HG02798 (cell line): ENCODE measurements at regions not wholly inside any gene's neighbourhood (a gene's known extent, or its start where the extent isn't known, plus 50 kb on each side); places are given as distances from the start of the nearest gene placed in this dataset.
"Not testable (repeated sequence)": the region's sequence is repeated elsewhere in the genome, so short reads cannot be mapped to it uniquely, and the experiment has no call there.

Source experiments
- ATAC-seq: cut with Tn5 transposase; IDR thresholded peaks from one replicate; pipeline ENCODE4 v1.9.1; 2021; ENCODE audit warnings: mild to moderate bottlenecking; ENCODE audit not compliant: unreplicated experiment, poor library complexity

- ATAC-seq, result not testable (repeated sequence)
These were observed 328.3 kb upstream of the KLF4 start for GRCh38 chr9:107817595-107818502.

GRCh38 chr9:107816561-107817021 is 327.0 kb upstream of the KLF4 start:
- peak; percentile 83 for ATAC-seq

- ATAC-seq, result peak; percentile 25
These were observed 326.4 kb upstream of the KLF4 start for GRCh38 chr9:107815782-107816560.

- ATAC-seq, result no peak
These were observed 323.7 kb upstream of the KLF4 start for GRCh38 chr9:107813287-107813686.

- no peak for ATAC-seq
These were observed 320.9 kb upstream of the KLF4 start for GRCh38 chr9:107810461-107810961.

GRCh38 chr9:107809871-107810460 is 320.4 kb upstream of the KLF4 start:
- no peak for ATAC-seq

- no peak for ATAC-seq
These were observed 317.6 kb upstream of the KLF4 start for GRCh38 chr9:107807183-107807582.

- no peak for ATAC-seq
These were observed 315.6 kb upstream of the KLF4 start for GRCh38 chr9:107805201-107805600.

- ATAC-seq, result no peak
These were observed 304.7 kb upstream of the KLF4 start for GRCh38 chr9:107794259-107794658.

- ATAC-seq, result no peak
These were observed 304.0 kb upstream of the KLF4 start for GRCh38 chr9:107793541-107793940.

GRCh38 chr9:107792596-107792995 is 303.0 kb upstream of the KLF4 start:
- no peak for ATAC-seq

GRCh38 chr9:107792006-107792405 is 302.4 kb upstream of the KLF4 start:
- no peak for ATAC-seq

- ATAC-seq, result no peak
These were observed 299.6 kb upstream of the KLF4 start for GRCh38 chr9:107789001-107789700.

- no peak for ATAC-seq
These were observed 297.0 kb upstream of the KLF4 start for GRCh38 chr9:107786561-107786960.

- ATAC-seq, result no peak
These were observed 294.8 kb upstream of the KLF4 start for GRCh38 chr9:107784235-107784958.

- ATAC-seq, result no peak
These were observed 293.2 kb upstream of the KLF4 start for GRCh38 chr9:107782789-107783188.

GRCh38 chr9:107782381-107782780 is 292.8 kb upstream of the KLF4 start:
- no peak for ATAC-seq

GRCh38 chr9:107780960-107781359 is 291.4 kb upstream of the KLF4 start:
- no peak for ATAC-seq

- no peak for ATAC-seq
These were observed 290.2 kb upstream of the KLF4 start for GRCh38 chr9:107779731-107780130.
